Sigmoid colon (tissue), 4 donors: ENCODE measurements at regions not wholly inside any gene's neighbourhood (a gene's known extent, or its start where the extent isn't known, plus 50 kb on each side); places are given as distances from the start of the nearest gene placed in this dataset.

Source experiments
- EP300 ChIP-seq, 4 donors: sonication (generic); formaldehyde crosslinking; IDR thresholded peaks; one replicate each; pipeline ENCODE4 v1.6.1; 2017; ENCODE audit warnings: antibody characterized with exemption in 4 of 4
- POLR2A ChIP-seq, 2 donors: fragments of 450-650 bp; IDR thresholded peaks; one replicate each; pipeline ENCODE4 v1.6.1; 2016; ENCODE audit warnings: antibody characterized with exemption in 2 of 2, mild to moderate bottlenecking in 2 of 2, moderate library complexity in 2 of 2
- POLR2AphosphoS5 ChIP-seq, 4 donors: sonication (generic); formaldehyde crosslinking; IDR thresholded peaks; one replicate each; pipeline ENCODE4 v1.6.1; 2017; ENCODE audit warnings: antibody characterized with exemption in 4 of 4
- TF ChIP-seq, protein P1 (sequence below), 4 experiments: fragments of 450-650 bp in 3 of 4; fragments of 200-600 bp in 1 of 4; IDR thresholded peaks; one replicate each; pipeline ENCODE4 v1.5.1; 2016 to 2019; ENCODE audit warnings: antibody characterized with exemption in 4 of 4, mild to moderate bottlenecking in 3 of 4, moderate library complexity in 2 of 4

DNA sequence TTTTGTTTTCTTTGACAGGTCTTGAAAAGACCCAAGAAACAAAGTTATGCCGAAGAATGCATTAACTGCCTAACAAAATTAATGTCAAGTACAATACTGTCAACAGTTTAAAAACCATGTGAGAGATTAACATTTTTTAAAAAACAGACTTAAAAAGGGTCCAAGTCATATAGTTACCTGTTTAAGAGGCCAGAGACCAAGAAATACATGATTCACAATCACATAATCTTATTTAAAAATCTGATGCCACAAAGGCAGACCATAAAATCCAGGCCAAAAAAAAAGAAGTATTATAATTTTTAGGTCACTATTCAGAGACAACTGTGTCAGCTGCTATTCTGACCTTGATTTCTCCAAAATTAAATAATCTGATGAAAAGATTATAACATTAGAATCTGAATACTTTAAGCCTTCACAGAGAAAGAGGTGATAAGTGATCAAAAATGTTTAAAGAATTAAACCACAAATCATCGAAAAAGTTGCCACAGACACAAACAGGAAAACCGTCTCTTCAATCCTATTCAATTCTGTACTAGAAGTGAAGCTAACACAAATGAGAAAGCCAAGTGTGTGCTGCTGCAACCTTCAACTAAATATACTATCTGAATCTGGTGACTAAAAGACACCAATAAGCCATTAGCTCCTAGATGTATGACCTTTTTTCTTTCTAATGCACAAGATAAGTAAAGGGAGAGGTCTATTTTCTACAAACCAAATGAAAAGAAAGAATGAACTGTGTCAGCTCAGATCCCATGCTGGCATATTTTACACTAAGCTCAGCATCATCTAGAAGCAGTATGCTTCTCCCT lies 286.0 kb downstream of the ZEB2 start:
- no peak for TF ChIP-seq EP300 (IDR thresholded peaks at IDR 0.05)
- TF ChIP-seq, protein P1, sequence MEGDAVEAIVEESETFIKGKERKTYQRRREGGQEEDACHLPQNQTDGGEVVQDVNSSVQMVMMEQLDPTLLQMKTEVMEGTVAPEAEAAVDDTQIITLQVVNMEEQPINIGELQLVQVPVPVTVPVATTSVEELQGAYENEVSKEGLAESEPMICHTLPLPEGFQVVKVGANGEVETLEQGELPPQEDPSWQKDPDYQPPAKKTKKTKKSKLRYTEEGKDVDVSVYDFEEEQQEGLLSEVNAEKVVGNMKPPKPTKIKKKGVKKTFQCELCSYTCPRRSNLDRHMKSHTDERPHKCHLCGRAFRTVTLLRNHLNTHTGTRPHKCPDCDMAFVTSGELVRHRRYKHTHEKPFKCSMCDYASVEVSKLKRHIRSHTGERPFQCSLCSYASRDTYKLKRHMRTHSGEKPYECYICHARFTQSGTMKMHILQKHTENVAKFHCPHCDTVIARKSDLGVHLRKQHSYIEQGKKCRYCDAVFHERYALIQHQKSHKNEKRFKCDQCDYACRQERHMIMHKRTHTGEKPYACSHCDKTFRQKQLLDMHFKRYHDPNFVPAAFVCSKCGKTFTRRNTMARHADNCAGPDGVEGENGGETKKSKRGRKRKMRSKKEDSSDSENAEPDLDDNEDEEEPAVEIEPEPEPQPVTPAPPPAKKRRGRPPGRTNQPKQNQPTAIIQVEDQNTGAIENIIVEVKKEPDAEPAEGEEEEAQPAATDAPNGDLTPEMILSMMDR (IDR thresholded peaks at IDR 0.05) = no peak
- no peak for TF ChIP-seq POLR2A (IDR thresholded peaks at IDR 0.05)
- no peak for TF ChIP-seq POLR2AphosphoS5 (IDR thresholded peaks at IDR 0.05)
